Spinal cord (tissue), 9 donors: ENCODE measurements at regions not wholly inside any gene's neighbourhood (a gene's known extent, or its start where the extent isn't known, plus 50 kb on each side); places are given as distances from the start of the nearest gene placed in this dataset.

Source experiments
- DNase-seq, 6 donors: peaks; one replicate each; pipeline versions ENCODE4 v3.0.0 to v3.0.0-alpha.2; 2013 to 2015; ENCODE audit warnings: low spot score in 6 of 6, low read depth in 4 of 6
- H3K27ac ChIP-seq: one replicate; pipeline ENCODE4 v1.5.1; 2013; ENCODE audit warnings: low read depth, low read length, control low read depth
- H3K27me3 ChIP-seq: one replicate; pipeline ENCODE4 v1.6.1; 2013; ENCODE audit warnings: low read length; ENCODE audit not compliant: control insufficient read depth, insufficient read depth
- H3K36me3 ChIP-seq: one replicate; pipeline ENCODE4 v1.6.1; 2013; ENCODE audit warnings: low read length; ENCODE audit not compliant: control insufficient read depth, insufficient read depth
- H3K4me1 ChIP-seq: one replicate; pipeline ENCODE4 v1.6.1; 2013; ENCODE audit warnings: low read length; ENCODE audit not compliant: control insufficient read depth, insufficient read depth
- H3K4me3 ChIP-seq: one replicate; pipeline ENCODE4 v1.5.1; 2013; ENCODE audit warnings: low read depth, low read length, control low read depth
- H3K9me3 ChIP-seq: one replicate; pipeline ENCODE4 v1.6.1; 2013; ENCODE audit warnings: low read length; ENCODE audit not compliant: control insufficient read depth, insufficient read depth
- WGBS: methylation state at CpG from one replicate; pipeline ENCODE4 v1.1.5; 2013; ENCODE audit warnings: missing lambda C conversion rate; ENCODE audit not compliant: insufficient coverage; 5-methylcytosine and 5-hydroxymethylcytosine counted together
- donor health status: healthy.

DNA sequence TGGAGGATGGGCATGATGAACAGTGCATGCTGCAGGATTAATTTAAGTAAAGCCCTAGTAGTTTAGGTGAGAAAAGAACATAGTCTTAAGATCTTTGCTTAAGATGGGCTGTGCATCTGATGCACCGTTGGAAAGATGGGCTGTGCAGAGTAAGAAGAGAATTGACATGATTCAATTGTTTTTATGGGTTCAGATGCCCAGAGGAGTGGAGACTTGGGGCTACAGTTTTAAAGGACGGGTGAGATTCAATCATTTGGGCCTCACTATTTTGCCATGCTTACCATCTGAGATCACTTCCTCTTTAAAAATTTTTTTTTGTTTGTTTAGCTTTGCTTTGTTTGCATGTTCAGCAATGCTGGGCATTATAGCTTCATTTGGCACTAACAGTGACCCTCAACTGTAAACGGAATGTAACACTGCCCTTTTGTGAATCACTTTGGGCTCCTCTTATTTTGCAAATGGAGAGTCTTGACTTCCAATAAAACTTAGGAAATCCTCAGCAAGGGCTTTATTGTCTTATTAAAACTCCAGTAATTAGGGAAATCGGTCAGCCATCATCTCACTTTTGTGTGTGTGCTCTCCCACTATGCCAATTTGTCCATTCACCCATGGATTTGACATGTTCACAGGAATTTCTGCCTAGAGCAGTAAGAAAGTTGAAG lies 216.1 kb upstream of the TLL1 start:
- peak in 1 of 6 donors; percentile 63 for DNase-seq
- H3K4me1 ChIP-seq: no peaks in the 10 kb centered on the region
- H3K27me3 ChIP-seq: no peaks in the 10 kb centered on the region
- WGBS: 17% methylated on average over 2 of the region's 4 CpGs
- H3K27ac ChIP-seq: no peak overlapping the region
- no peaks in the 10 kb centered on the region for H3K36me3 ChIP-seq
- H3K4me3 ChIP-seq: no peak overlapping the region
- H3K9me3 ChIP-seq: no peaks in the 10 kb centered on the region

DNA sequence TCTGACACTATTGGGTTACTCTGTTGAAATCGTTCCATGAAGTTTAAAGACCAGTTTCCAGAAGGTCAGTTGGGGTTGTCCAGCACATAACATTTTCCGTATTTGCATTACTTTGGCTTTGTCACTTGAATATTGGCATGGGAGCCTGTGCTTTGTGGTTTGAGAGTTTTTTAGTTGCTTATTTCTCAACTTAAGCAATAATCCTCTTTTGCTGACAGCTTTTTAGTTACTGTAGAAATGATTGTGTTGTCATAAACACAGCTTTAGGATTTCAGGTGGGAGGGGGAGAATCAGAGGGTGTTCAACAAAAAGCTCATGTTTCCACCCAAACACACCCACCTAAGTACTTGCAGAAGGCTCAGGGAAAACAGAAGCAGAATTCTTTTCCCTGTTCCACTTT lies 210.7 kb upstream of the TLL1 start:
- Histone ChIP-seq H3K36me3 (no peaks in the 10 kb centered on the region), H3K4me1 (no peaks in the 10 kb centered on the region), H3K27ac (no peak overlapping the region), H3K4me3 (no peak overlapping the region), H3K9me3 (no peaks in the 10 kb centered on the region), H3K27me3 (no peaks in the 10 kb centered on the region)
- DNase-seq: no peak
- WGBS: no CpG with 5 or more reads among the region's 2 CpGs

DNA sequence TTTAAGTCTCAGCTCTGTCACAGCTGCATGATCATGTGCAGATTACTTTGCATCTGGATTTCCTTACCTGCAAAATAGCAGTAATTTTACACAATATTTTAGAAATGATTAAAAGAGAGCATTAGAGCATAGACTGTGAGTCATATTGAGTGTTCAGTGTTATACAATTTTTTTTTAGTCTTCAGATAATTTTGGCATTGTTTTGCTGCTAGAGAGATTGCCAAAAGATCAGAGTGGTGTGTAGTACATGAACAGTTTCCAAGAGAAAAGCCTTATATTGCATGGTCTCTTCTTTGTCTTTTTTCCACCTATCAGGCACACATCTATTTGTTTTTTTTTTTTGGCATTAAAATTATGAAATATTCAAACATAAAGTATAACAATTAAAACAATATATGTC lies 209.6 kb upstream of the TLL1 start:
- Histone ChIP-seq H3K27me3 (no peaks in the 10 kb centered on the region), H3K27ac (no peak overlapping the region), H3K4me3 (no peak overlapping the region), H3K9me3 (no peaks in the 10 kb centered on the region), H3K4me1 (no peaks in the 10 kb centered on the region), H3K36me3 (no peaks in the 10 kb centered on the region)
- DNase-seq: no peak

DNA sequence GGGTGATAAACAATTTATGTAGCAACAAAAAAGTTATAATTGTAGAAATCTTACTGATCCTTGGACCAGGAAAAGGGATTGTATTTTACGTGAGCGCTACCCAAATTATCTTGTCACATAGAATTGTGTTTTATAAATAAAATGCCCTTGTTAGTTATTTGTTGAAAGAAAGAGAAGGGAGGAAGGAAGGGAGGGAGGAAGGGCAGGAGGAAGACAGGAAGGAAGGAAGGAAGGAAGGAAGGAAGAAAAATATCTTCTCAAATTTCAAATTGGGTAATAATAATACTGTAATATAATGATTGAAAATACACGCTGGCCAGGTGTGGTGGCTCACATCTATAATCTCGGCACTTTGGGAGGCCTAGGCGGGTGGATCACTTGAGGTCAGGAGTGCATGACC lies 206.2 kb upstream of the TLL1 start:
- H3K4me3 ChIP-seq: no peak overlapping the region
- no peak for DNase-seq
- WGBS: no CpG with 5 or more reads among the region's 5 CpGs

DNA sequence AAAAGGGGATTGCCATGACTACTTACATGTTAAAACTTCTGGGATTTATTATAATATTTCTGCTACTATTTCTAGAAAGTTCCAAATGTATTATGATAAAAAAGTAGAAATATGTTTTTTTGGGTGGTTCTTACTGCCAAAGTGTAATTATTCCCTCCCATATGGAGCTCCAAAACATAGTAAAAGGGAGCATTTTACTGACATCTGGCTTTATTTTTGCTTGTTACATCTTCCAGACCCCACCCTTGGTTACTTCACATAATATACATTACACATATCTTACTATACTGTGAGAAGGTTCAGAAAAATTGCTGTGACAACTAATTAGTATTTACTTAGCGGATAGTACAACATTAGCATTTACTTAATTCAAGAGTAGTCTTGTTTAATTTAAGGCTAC lies 205.1 kb upstream of the TLL1 start:
- DNase-seq: no peak
- no peaks in the 10 kb centered on the region for H3K27me3 ChIP-seq
- H3K4me3 ChIP-seq: no peak overlapping the region
- no peaks in the 10 kb centered on the region for H3K9me3 ChIP-seq
- H3K36me3 ChIP-seq: no peaks in the 10 kb centered on the region
- H3K27ac ChIP-seq: no peak overlapping the region
- no CpG with 5 or more reads among the region's 1 CpG for WGBS
- H3K4me1 ChIP-seq: no peaks in the 10 kb centered on the region

More for the DNA sequence above, 206.2 kb upstream of the TLL1 start:
- no peak overlapping the region for H3K27ac ChIP-seq
- H3K4me1 ChIP-seq: no peaks in the 10 kb centered on the region
- no peaks in the 10 kb centered on the region for H3K36me3 ChIP-seq
- no peaks in the 10 kb centered on the region for H3K27me3 ChIP-seq
- H3K9me3 ChIP-seq: no peaks in the 10 kb centered on the region

DNA sequence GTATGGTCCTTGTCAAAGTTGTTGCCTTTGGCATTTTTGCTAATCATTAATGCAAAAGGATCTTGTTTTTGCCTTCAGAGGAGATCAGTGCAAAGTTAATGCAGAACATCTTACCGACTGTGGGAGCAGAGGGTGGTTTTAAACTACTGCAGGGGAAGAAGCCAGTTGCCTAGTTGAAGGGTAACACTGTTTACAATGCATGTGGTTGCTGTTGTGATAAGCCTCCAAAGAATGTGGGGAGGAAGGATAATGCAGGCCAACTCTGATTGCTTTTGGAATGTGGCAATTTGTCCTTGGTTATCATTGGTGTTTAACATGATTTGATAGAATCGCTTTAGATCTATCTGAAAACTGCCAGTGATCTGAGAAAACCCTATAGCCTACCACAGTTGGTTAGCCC lies 204.3 kb upstream of the TLL1 start:
- Histone ChIP-seq H3K4me1 (no peaks in the 10 kb centered on the region), H3K27me3 (no peaks in the 10 kb centered on the region), H3K27ac (no peak overlapping the region), H3K4me3 (no peak overlapping the region), H3K9me3 (no peaks in the 10 kb centered on the region), H3K36me3 (no peaks in the 10 kb centered on the region)
- DNase-seq: no peak
- 43% methylated on average over 2 of the region's 2 CpGs for WGBS

DNA sequence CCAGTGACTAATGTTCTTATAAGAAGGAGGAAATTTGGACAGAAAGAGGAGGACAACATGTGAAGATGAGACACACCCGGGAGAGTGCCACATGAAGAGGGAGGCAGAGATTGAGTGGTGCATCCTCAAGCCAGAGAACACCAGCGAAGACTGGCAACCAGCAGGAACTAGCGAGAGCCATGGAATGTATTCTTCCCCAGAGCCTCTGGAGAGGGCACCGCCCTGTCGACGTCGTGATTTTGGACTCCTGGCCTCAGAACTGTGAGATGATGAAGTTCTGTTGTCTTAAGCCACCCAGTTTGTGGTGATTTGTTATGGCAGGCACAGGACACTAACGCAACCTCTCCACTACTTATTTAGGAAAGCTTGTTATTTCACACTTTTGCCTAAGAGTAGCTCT lies 196.0 kb upstream of the TLL1 start:
- Histone ChIP-seq H3K4me3 (no peak overlapping the region), H3K27me3 (no peaks in the 10 kb centered on the region), H3K36me3 (no peaks in the 10 kb centered on the region), H3K4me1 (no peaks in the 10 kb centered on the region), H3K27ac (no peak overlapping the region), H3K9me3 (no peaks in the 10 kb centered on the region)
- WGBS: 89% methylated on average over 3 of the region's 8 CpGs
- no peak for DNase-seq

DNA sequence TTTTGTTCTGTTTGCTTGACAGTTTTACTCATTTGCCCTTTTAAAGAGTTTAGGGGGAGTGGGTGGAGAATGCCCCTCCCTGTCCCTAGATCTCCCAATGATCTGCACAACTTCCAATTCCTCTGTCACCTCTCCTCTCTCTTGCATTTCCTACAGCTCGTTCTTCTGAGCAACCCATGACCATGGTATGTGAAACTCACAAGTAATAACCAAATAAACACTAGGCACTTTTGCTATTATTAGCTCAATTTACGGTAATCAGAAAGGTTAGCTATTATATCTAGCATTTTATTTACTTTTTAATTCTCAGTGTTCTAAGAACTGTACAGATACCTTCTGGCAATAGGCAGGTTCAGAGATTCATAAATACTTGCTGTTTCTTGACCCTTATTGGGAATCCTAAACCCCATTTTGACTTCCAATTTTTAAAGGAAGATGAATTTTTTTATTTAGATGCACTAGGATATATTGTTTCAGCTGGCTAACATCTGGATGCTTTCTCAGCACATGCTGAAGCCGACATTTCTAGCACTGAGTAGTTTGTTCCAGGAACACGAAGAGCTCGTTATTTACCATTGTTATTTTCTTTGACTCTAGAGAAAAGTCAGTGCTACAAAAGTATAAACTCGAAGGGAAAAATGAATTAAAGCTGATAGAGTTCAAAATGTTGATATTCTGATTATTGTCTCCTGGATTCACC lies 194.7 kb upstream of the TLL1 start:
- Histone ChIP-seq H3K4me1 (no peaks in the 10 kb centered on the region), H3K9me3 (no peaks in the 10 kb centered on the region), H3K27me3 (no peaks in the 10 kb centered on the region), H3K36me3 (no peaks in the 10 kb centered on the region), H3K4me3 (no peak overlapping the region), H3K27ac (peak overlapping the region; percentile 6)
- no CpG with 5 or more reads among the region's 6 CpGs for WGBS
- peak in 1 of 6 donors; percentile 36 for DNase-seq

DNA sequence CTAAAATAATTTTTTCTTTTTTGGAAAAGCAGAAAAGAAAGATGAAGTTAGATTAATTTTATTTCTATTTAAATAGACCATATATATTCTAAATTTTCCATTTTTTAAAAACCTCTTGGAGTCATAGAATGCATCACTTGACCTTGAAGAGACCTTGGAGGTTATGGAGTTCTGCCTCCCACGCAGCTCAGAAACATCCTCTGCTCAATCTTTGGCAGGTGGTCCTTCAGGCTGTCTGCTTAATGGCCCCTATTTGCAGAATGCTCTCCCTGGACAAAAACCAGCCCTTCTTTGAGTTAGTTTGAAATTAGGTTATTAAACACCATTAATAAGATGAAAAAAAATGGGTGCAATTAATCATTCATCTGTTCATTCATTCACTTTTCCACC lies 194.1 kb upstream of the TLL1 start:
- WGBS: no CpG with 5 or more reads among the region's 1 CpG

DNA sequence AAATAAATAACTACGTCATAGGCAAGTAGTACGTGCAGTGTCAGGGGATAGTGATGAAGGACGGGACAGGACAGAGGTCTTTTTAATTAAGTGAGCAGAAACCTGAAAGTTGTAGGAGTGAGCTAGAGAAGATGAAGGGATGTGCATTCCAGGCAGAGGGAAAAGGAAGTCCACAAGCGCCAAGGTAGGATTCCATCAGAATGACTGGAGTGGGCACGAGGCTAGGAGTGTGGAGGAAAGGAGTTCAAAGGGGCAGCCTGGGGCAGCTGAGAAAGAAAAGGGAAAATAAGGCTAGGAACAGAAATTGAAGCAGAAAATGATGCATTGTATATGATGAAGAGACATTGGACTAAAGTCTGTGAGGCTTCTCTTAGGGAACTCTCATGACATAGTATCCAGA lies 192.2 kb upstream of the TLL1 start:
- Histone ChIP-seq H3K36me3 (no peaks in the 10 kb centered on the region), H3K4me1 (no peaks in the 10 kb centered on the region), H3K9me3 (no peaks in the 10 kb centered on the region), H3K27me3 (no peaks in the 10 kb centered on the region), H3K27ac (no peak overlapping the region), H3K4me3 (no peak overlapping the region)
- no peak for DNase-seq
- 95% methylated on average over 5 of the region's 5 CpGs for WGBS

More for the DNA sequence above, 194.1 kb upstream of the TLL1 start:
- Histone ChIP-seq H3K4me3 (no peak overlapping the region), H3K9me3 (no peaks in the 10 kb centered on the region), H3K4me1 (no peaks in the 10 kb centered on the region), H3K27ac (no peak overlapping the region), H3K36me3 (no peaks in the 10 kb centered on the region), H3K27me3 (no peaks in the 10 kb centered on the region)
- DNase-seq: no peak
